GM12878 (cell line): ENCODE measurements at regions not wholly inside any gene's neighbourhood (a gene's known extent, or its start where the extent isn't known, plus 50 kb on each side); places are given as distances from the start of the nearest gene placed in this dataset.

Experiments used
- ATAC-seq: fragments of 200-7000 bp; cut with Tn5 transposase; 3 replicates; pipeline ENCODE4 v1.9.1; 2020; ENCODE audit warnings: mild to moderate bottlenecking, moderate library complexity
- BruUV-seq: library from RNA; stranded (reverse); fragments of 400-500 nt; replicated peaks from 2 replicates; lab custom pipeline; 2021; lab: Mats Ljungman, UMichigan
- CTCF ChIA-PET: fragments of 300-600 bp; sonication (Branson Sonifier 250); formaldehyde crosslinking; extraction: SDS; loops from one replicate; lab custom pipeline; 2021; ENCODE audit warnings: inconsistent platforms; lab: Yijun Ruan, JAX
- POLR2A ChIA-PET: fragments of 350-600 bp; formaldehyde crosslinking; extraction: SDS; loops from one replicate; lab custom pipeline; 2021; ENCODE audit warnings: inconsistent platforms; lab: Charles Lee
- RAD21 ChIA-PET: fragments of 300-600 bp; sonication (Branson Sonifier 250); formaldehyde crosslinking; loops from one replicate; lab custom pipeline; 2023; ENCODE audit warnings: antibody characterized with exemption; ENCODE audit not compliant: unreplicated experiment; lab: Charles Lee
- SMC1A ChIA-PET: fragments of 300-600 bp; sonication (Branson Sonifier 250); formaldehyde crosslinking; loops from one replicate; lab custom pipeline; 2023; ENCODE audit not compliant: unreplicated experiment, uncharacterized antibody; lab: Charles Lee
- DNase-seq: peaks from one replicate; pipeline ENCODE4 v3.0.0-alpha.2; 2011; ENCODE audit warnings: low read depth, low spot score
- FAIRE-seq: peaks from 3 replicates; lab custom pipeline; 2011; peaks lifted over from hg19 to GRCh38; lab: Jason Lieb, UNC
- H2AFZ ChIP-seq: 2 replicates; pipeline ENCODE4 v1.6.0; 2011; ENCODE audit warnings: low read depth, low read length, control low read depth; ENCODE audit not compliant: control insufficient read depth
- H3K27ac ChIP-seq: 2 replicates; pipeline ENCODE4 v1.5.1; 2011; ENCODE audit warnings: control low read depth; ENCODE audit not compliant: control insufficient read depth, insufficient read depth
- H3K27me3 ChIP-seq, 2 experiments: replicated peaks in 1 of 2; 2 replicates each; pipeline versions ENCODE4 v1.6.0 to v1.6.1; 2011; ENCODE audit warnings: low read length in 1 of 2; ENCODE audit not compliant: control insufficient read depth in 2 of 2, insufficient read depth in 2 of 2
- H3K36me3 ChIP-seq, 2 experiments: 2 replicates each; pipeline ENCODE4 v1.5.1; 2011; ENCODE audit warnings: low read length in 1 of 2; ENCODE audit not compliant: control insufficient read depth in 2 of 2, insufficient read depth in 2 of 2
- H3K4me1 ChIP-seq: 2 replicates; pipeline ENCODE4 v1.6.1; 2011; ENCODE audit warnings: mild to moderate bottlenecking, low read length, moderate library complexity, mixed read lengths; ENCODE audit not compliant: control insufficient read depth, insufficient read depth
- H3K4me2 ChIP-seq: 2 replicates; pipeline ENCODE4 v1.6.0; 2011; ENCODE audit warnings: control low read depth; ENCODE audit not compliant: control insufficient read depth, insufficient read depth
- H3K4me3 ChIP-seq: fragments of 200-600 bp; sonication (generic); 2 replicates; pipeline ENCODE4 v1.5.1; 2016
- H3K79me2 ChIP-seq: 2 replicates; pipeline ENCODE4 v1.6.0; 2011; ENCODE audit warnings: low read length; ENCODE audit not compliant: control insufficient read depth, insufficient read depth
- H3K9ac ChIP-seq: 2 replicates; pipeline ENCODE4 v1.8.0; 2011; ENCODE audit warnings: low read length, control low read depth, mixed read lengths; ENCODE audit not compliant: control insufficient read depth, insufficient read depth
- H3K9me3 ChIP-seq: replicated peaks from 3 replicates; pipeline ENCODE4 v1.5.1; 2011; ENCODE audit warnings: mild to moderate bottlenecking, low read length; ENCODE audit not compliant: control insufficient read depth, insufficient read depth
- H4K20me1 ChIP-seq: 2 replicates; pipeline ENCODE4 v1.6.0; 2011; ENCODE audit not compliant: control insufficient read depth, insufficient read depth
- CBFB ChIP-seq: IDR thresholded peaks from 2 replicates; pipeline ENCODE4 v1.6.1; 2016; ENCODE audit warnings: antibody characterized with exemption, low read depth
- GABPA ChIP-seq: IDR thresholded peaks from 2 replicates; pipeline ENCODE4 v1.6.1; 2014; ENCODE audit warnings: antibody characterized with exemption, low read depth, mild to moderate bottlenecking, inconsistent platforms
- GATAD2B ChIP-seq: fragments of 450-650 bp; conservative IDR thresholded peaks from 2 replicates; pipeline ENCODE4 v1.6.1; 2017; ENCODE audit warnings: low read depth, mild to moderate bottlenecking, moderate library complexity
- TARDBP ChIP-seq: IDR thresholded peaks from 2 replicates; pipeline ENCODE4 v1.6.1; 2016; ENCODE audit warnings: borderline replicate concordance
- TCF7 ChIP-seq: IDR thresholded peaks from 2 replicates; pipeline ENCODE4 v1.6.1; 2014; ENCODE audit warnings: antibody characterized with exemption, borderline replicate concordance
- WGBS: methylation state at CpG from one replicate; pipeline ENCODE4 v1.1.6; 2016; ENCODE audit warnings: low lambda C conversion rate; ENCODE audit not compliant: insufficient replicate concordance, insufficient coverage; ENCODE audit errors: missing lambda C conversion rate; 5-methylcytosine and 5-hydroxymethylcytosine counted together
- in situ Hi-C: fragments of 300-500 bp; cut with MboI; formaldehyde crosslinking; loops from 9 replicates; pipeline ENCODE4 v1.14.3; 2018; ENCODE audit warnings: mixed read lengths
- intact Hi-C: fragments of 100-400 bp; cut with micrococcal nuclease; formaldehyde crosslinking; loops from one replicate; pipeline ENCODE4 v1.14.2; 2022; ENCODE audit not compliant: unreplicated experiment
- TF ChIP-seq, protein P1 (sequence below): fragments of 450-650 bp; IDR thresholded peaks from 2 replicates; pipeline ENCODE4 v1.6.1; 2018; ENCODE audit warnings: mild to moderate bottlenecking, low read depth, moderate library complexity; ENCODE audit not compliant: partially characterized antibody
- TF ChIP-seq, protein P2 (sequence below): IDR thresholded peaks from 2 replicates; pipeline ENCODE4 v1.6.1; 2011; ENCODE audit warnings: low read depth, mild to moderate bottlenecking, low read length, moderate library complexity, borderline replicate concordance; ENCODE audit errors: extremely low read depth
- TF ChIP-seq, protein P3 (sequence below): IDR thresholded peaks from 2 replicates; pipeline ENCODE4 v1.6.1; 2012; ENCODE audit warnings: improper control_type of control experiment, low read depth, low read length; ENCODE audit not compliant: insufficient replicate concordance

DNA sequence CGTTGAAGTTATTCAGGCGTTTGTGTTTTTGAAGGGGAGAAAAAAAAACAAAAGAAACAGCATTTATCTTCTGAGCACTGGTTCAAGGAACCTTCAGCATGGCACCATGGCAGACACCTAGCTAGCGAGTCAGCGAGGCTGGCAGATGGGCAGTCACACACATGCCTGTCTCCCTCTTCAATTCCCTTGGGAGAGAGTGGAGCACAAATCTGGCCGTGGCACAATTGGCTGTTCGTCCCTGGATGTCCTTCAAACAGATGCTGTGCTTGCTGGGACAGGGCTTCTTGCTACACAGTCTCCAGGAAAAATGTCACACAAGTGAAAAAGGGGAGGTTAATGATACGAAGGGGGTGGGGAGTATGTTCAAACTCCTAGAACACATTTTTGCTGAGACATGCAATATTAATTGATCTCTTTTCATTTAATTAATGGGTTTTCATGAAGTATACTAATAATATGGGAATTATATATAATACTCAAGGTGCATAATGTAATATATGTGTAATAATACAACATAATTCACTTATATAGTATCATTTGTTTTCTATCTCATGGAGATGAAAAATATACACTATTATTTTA is 1674.5 kb upstream of the SLC10A2 start:
- intact Hi-C loops (no loop called here), in situ Hi-C loops (no loop called here)
- no peak overlapping the region for H3K27ac ChIP-seq
- ChIA-PET POLR2A (no interaction called here), SMC1A (interaction anchor here (0.9 to 1.4 kb wide), 3 partner anchors 15 to 108 kb away, joined by 3 to 4 read pairs (median 3); no protein-coding TSS in a partner anchor), RAD21 (no interaction called here), CTCF (no interaction called here)
- no peaks in the 10 kb centered on the region for H3K36me3 ChIP-seq
- ATAC-seq = no peak
- no peaks in the 10 kb centered on the region for H4K20me1 ChIP-seq
- no peak overlapping the region for H3K4me2 ChIP-seq
- DNase-seq = no peak
- no peak for FAIRE-seq
- H2AFZ ChIP-seq = no peak overlapping the region
- H3K27me3 ChIP-seq = no peaks in the 10 kb centered on the region
- TF ChIP-seq TARDBP = no peak
- TF ChIP-seq, protein P1, sequence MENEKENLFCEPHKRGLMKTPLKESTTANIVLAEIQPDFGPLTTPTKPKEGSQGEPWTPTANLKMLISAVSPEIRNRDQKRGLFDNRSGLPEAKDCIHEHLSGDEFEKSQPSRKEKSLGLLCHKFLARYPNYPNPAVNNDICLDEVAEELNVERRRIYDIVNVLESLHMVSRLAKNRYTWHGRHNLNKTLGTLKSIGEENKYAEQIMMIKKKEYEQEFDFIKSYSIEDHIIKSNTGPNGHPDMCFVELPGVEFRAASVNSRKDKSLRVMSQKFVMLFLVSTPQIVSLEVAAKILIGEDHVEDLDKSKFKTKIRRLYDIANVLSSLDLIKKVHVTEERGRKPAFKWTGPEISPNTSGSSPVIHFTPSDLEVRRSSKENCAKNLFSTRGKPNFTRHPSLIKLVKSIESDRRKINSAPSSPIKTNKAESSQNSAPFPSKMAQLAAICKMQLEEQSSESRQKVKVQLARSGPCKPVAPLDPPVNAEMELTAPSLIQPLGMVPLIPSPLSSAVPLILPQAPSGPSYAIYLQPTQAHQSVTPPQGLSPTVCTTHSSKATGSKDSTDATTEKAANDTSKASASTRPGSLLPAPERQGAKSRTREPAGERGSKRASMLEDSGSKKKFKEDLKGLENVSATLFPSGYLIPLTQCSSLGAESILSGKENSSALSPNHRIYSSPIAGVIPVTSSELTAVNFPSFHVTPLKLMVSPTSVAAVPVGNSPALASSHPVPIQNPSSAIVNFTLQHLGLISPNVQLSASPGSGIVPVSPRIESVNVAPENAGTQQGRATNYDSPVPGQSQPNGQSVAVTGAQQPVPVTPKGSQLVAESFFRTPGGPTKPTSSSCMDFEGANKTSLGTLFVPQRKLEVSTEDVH = no peak
- H3K9ac ChIP-seq = no peak overlapping the region
- H3K9me3 ChIP-seq = no peaks in the 10 kb centered on the region
- 15% methylated on average over 7 of the region's 7 CpGs for WGBS
- no peaks in the 10 kb centered on the region for H3K4me1 ChIP-seq
- BruUV-seq = no TSS peak
- H3K4me3 ChIP-seq = no peak overlapping the region
- H3K79me2 ChIP-seq = no peaks in the 10 kb centered on the region

DNA sequence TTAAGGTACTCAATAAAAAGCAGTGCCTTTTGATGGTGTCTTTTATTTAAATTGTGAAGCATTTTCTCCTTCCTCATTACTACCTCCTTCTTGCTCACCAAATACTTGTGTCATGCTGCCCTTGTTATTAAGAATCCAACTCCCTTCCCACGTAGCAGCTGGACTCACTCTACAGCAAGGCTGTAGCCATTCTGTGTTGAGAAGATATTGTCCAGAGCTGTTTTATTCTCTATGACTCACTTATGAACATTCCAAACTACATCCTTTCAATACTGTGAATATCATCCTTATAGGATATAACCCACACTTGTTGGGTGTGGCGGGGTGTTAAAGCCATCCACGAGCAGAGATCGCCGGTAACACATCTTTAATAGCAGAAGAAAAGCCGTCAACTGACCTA is 1671.5 kb upstream of the SLC10A2 start:
- ATAC-seq (no peak), DNase-seq (no peak), FAIRE-seq (no peak)
- BruUV-seq = no TSS peak
- H4K20me1 ChIP-seq = no peaks in the 10 kb centered on the region
- no peak overlapping the region for H3K9ac ChIP-seq
- TF ChIP-seq GATAD2B (no peak), GABPA (no peak), TARDBP (no peak), CBFB (no peak), TCF7 (no peak)
- TF ChIP-seq, protein P2, sequence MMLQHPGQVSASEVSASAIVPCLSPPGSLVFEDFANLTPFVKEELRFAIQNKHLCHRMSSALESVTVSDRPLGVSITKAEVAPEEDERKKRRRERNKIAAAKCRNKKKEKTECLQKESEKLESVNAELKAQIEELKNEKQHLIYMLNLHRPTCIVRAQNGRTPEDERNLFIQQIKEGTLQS = no peak
- TF ChIP-seq, protein P3, sequence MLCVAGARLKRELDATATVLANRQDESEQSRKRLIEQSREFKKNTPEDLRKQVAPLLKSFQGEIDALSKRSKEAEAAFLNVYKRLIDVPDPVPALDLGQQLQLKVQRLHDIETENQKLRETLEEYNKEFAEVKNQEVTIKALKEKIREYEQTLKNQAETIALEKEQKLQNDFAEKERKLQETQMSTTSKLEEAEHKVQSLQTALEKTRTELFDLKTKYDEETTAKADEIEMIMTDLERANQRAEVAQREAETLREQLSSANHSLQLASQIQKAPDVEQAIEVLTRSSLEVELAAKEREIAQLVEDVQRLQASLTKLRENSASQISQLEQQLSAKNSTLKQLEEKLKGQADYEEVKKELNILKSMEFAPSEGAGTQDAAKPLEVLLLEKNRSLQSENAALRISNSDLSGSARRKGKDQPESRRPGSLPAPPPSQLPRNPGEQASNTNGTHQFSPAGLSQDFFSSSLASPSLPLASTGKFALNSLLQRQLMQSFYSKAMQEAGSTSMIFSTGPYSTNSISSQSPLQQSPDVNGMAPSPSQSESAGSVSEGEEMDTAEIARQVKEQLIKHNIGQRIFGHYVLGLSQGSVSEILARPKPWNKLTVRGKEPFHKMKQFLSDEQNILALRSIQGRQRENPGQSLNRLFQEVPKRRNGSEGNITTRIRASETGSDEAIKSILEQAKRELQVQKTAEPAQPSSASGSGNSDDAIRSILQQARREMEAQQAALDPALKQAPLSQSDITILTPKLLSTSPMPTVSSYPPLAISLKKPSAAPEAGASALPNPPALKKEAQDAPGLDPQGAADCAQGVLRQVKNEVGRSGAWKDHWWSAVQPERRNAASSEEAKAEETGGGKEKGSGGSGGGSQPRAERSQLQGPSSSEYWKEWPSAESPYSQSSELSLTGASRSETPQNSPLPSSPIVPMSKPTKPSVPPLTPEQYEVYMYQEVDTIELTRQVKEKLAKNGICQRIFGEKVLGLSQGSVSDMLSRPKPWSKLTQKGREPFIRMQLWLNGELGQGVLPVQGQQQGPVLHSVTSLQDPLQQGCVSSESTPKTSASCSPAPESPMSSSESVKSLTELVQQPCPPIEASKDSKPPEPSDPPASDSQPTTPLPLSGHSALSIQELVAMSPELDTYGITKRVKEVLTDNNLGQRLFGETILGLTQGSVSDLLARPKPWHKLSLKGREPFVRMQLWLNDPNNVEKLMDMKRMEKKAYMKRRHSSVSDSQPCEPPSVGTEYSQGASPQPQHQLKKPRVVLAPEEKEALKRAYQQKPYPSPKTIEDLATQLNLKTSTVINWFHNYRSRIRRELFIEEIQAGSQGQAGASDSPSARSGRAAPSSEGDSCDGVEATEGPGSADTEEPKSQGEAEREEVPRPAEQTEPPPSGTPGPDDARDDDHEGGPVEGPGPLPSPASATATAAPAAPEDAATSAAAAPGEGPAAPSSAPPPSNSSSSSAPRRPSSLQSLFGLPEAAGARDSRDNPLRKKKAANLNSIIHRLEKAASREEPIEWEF = no peak
- POLR2A ChIA-PET = no interaction called here
- H3K79me2 ChIP-seq = no peaks in the 10 kb centered on the region
- WGBS = 41% methylated on average over 6 of the region's 6 CpGs
- no peak overlapping the region for H3K4me2 ChIP-seq
- in situ Hi-C loops (no loop called here), intact Hi-C loops (no loop called here)
- H3K27me3 ChIP-seq = no peaks in the 10 kb centered on the region
- no peaks in the 10 kb centered on the region for H3K36me3 ChIP-seq
- RAD21 ChIA-PET = no interaction called here
- no peaks in the 10 kb centered on the region for H3K9me3 ChIP-seq
- CTCF ChIA-PET = no interaction called here
- H3K4me3 ChIP-seq = no peak overlapping the region
- SMC1A ChIA-PET = interaction anchor here (1.7 kb wide), 1 partner anchor 22 kb away, joined by 3 read pairs; no protein-coding TSS in a partner anchor
- H3K4me1 ChIP-seq = no peaks in the 10 kb centered on the region
- H2AFZ ChIP-seq = no peak overlapping the region
- no peak overlapping the region for H3K27ac ChIP-seq
